IPS-NIHi11 (cell line): ENCODE measurements at regions not wholly inside any gene's neighbourhood (a gene's known extent, or its start where the extent isn't known, plus 50 kb on each side); places are given as distances from the start of the nearest gene placed in this dataset.
"Not testable (repeated sequence)": the region's sequence is repeated elsewhere in the genome, so short reads cannot be mapped to it uniquely, and the experiment has no call there.

Experiments used
- DNase-seq: peaks from one replicate; pipeline ENCODE4 v3.0.0; 2012; ENCODE audit warnings: mixed read lengths, low spot score

DNA sequence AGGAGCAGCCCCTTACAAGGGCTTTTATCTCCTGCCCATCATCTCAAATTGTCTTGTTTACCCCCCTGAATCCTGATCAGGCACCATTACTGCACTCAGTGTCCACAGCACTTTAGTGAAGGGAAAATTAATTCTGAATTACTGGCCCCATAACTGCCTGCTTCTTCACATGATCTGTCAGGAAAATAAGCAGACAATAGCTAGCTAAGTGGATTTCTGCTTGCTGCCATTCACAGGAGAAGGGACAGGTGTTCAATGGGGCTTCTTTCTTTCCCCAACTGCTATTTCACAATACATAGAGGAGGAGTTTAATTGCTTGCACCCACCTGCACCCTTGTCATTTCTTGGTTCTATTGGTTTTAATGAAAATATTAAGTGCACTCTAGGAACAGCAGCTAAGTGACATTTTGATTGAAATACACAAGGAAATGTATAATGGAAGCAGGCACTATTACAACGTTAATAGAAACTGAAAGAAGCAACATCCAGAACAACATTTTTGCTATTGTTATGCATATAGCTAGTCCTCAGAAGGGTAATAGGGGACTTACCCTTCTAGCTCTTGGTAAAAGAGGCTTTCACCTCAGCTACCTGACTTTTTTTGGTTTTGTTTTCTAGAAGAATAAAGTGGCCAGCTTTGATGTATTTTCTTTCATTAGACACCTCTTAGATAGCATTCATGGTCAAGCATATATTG lies 599.3 kb upstream of the TLE4 start:
- no peak for DNase-seq

DNA sequence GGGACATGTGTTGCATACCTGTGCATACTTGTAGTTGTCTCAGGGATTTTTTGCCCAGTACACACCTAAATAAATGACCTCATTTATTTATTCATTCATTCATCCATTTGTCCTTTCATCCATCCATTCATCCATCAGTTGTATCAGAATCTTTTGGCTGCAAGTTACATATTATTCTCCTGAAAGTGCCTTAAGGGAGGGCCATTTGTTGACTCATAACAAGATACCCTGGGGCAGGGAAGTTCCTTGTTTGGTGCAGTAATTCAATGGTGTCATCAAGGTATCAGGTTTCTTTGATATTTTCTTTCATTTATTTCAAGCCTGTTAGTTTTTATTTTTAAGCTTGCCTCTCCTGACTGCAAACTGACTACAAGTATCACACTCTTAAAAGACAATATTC lies 597.9 kb upstream of the TLE4 start:
- DNase-seq = no peak

DNA sequence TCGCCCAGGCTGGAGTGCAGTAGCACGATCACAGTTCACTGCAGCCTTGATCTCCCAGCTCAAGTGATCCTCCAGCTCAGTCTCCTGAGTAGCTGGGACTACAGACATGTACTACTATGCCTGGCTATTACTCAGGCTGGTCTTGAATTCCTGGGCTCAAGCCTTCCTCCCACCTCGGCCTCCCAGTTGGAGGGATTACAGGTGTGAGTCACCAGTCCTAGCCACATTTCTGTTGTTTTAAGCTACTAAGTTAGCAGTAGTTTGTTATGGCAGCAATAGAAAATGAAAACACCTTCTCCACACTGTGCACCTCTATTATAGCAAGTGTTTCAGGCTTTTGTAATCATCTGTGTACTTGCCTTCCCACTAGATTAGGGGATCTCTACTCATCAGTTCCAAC lies 588.9 kb upstream of the TLE4 start:
- no peak for DNase-seq

DNA sequence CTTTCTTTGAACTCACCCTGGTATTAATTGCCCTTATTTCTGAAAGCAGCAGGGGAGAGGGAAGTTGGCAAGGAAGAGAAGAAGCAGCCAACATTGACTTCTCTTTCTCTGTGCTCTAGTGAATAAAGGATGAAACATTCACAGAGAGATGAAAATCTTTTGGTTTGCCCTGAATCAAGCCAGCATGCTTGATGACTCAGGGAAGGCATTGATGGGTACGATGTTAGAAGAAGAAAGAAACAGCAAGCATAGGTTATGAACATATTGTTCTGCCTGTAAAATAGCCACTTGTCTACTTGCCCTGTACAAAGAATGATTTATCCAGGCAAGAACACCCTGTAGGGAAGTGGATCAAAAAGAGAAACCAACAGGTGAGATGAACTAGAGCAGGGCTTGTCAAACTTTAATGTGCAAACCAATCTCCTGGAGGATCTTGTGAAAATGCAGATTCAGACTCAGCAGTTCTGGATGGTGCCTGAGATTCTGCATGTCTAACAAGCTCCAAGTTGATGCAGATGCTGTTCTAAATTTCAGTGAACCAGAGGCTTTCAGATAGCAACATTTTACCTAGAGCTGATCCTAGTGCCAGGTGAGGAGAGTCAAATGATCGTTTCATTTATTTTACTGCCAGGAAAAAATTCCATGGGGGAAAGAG lies 586.6 kb upstream of the TLE4 start:
- no peak for DNase-seq

DNA sequence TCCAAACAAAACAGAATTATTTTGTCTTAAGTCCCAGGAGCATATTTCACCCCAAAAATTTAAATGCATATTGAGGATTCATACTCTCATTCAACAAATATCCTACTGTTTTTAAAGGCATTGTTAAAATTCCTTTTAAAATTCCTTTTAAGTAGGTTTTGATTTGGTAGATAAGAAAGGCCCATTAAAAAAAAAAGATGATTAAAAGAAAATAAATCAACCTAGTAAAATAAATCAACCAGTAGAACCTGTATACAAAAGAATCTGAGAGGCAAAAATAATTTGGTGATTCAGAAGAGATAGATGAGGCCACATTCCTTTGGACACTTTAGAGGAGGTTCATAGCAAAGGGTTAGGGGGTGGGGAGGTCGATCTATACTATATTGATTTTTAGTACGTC lies 585.3 kb upstream of the TLE4 start:
- DNase-seq = no peak

DNA sequence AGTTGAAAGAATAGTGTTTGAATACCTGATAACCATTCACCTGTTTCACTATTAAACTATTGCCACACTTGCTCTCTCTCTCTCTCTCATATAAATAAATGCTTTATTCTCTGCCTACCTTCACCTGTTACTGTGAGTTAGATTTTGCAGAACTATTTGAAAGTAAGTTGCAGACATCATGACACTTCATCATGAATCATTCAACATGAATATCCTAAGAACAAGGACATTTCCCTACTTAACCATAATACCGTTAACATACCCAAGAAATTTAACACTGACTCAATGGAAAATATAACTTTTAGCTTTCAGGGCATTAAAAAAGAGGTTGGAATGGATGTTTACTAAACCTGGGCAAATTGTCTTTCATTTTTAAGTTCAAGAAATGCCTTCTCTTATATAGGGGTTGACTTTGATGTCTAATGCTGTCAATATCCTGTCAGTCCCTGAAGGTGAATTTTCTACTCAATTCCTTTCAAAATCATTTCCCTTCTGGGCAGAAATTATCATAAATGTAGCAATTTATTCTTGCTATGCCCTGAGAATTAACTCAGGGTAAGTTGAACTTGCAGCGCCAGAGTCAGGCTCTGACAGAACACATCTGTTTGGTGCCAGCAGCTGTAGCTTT lies 582.6 kb upstream of the TLE4 start:
- no peak for DNase-seq

DNA sequence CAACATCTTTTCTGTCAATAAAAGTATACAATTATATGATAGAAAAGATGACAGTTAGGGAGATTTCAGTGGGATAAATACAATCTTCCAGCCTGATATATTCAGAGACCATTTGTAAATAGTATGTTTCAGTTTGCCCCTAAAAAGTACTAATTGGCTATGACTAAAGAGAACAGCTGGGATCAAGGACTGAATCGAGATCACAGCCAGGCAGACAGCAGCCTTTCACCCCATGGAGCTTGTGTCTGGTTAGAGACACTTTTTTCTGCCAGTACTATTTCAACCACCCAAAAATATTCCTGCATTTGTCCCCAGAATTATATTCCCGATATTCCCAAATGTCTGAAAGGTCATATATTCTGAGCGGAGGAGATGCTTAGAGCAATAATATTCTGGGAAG lies 577.3 kb upstream of the TLE4 start:
- no peak for DNase-seq

DNA sequence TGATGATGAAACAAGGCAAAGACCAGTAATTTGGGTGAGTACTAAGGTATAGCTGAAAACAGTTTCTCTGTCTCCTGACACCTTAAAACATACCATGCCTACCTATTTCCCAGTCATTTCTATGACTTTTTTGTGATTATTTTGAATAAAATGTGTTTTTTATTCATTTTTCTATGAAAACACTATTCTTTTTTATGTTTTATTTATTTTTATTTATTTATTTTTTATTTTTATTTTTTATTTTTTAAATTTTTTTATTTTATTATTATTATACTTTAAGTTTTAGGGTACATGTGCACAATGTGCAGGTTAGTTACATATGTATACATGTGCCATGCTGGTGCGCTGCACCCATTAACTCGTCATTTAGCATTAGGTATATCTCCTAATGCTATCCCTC lies 576.8 kb upstream of the TLE4 start:
- not testable (repeated sequence) for DNase-seq

DNA sequence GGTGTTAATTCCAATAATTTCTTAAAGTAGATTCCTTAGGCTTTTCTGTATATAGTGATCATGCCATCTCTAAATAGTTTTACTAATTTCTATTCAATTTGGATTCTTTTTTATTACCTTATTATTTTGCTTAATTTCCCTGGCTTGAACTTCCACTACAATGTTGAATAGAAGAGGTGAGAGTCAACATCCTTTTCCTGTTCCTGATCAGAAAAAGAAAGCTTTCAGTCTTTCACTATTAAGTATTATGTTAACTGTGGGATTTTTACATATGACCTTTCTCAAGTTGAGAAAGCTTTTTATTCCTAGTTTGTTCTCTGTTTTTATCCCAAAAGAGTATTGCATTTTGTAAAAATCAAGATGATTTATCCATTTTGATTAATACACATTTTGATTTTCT lies 574.5 kb upstream of the TLE4 start:
- no peak for DNase-seq

DNA sequence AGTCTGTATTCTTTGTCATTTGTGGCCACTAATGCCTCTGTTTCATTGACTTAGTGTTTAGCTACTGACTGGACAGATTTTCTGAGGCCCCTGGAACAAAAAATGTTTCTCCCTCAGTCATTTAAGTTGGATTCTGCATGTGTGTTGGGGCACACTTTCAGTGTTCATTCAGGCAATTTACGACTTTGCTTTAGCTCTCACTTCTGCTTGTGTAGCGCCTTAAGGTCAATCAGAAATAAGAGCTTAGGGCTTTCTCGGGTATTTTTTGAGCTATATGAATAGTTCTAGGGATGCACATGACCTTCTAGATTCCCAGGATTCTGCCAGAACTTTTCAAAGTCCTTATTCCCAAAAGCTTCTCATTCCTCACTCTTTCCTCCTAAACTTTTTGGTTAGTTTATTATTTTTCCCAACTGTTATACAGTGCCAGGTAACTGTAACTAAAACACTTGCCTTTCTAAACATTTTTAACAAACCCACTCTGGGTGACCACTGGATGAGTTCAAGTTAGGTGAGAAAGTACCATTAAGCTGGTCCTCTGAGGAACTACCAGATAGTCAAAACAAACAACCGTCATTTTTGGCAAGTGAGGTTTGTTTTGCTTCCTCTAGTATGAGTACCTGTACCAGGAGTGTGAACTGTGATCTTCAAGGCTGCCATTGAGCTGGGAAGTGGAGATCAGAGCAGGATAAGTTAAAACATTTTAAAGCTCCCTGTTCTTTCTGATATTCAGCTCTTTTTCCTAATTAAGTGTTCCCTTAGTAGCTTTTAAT lies 571.3 kb upstream of the TLE4 start:
- no peak for DNase-seq

DNA sequence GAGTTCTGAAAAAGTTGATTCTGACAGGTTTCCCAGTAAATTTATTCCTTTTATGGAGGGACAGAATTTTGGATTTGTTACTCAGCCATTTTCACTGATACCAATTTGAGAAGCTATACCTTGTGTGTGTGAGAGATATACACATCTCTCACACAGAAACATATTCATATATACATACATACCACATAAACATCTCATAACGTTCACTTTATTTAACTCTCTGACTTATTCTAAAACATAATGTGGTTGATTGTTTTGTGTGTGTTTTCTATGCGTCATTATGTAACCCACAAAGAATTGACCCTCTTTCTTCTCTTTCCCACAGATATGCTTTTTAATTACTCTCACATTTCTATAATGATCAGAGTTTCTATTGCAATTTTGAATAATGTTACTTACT lies 570.8 kb upstream of the TLE4 start:
- DNase-seq = no peak

DNA sequence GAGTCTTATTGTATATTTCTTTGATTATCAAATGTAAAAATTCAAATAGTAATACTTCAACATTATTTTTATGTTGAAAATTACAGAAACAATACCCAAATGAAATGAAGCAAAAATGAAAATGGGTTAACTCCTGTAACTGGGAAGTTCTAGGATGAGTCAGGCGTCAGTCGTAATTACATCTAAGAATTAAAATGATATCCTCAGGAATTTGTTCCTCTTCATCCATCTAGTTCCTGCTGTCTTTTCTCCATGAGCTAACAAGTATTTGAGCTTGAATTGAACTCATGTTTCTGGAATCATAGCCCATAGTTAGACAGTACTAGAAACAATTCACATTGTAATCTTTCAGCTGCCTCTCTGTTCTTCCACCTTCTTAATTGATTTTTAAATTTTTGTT lies 568.3 kb upstream of the TLE4 start:
- DNase-seq = no peak

DNA sequence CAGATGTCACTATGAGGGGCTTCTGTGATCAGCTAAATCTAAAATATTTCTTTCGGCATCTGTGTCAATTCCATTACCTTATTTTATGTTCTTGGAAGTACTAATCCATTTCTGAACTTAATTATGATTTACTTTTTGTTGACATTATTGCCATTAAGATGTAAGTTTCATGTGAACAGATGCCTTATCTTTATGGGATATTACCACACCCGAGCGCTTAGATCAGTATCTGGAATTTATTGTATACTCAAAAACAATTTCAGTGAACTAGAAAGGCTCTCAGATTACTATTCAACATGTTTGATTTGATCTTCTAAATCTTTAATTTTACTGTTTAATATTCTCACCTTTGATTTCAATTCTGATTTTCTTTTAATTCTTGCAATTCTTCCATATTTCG lies 567.7 kb upstream of the TLE4 start:
- DNase-seq = no peak

DNA sequence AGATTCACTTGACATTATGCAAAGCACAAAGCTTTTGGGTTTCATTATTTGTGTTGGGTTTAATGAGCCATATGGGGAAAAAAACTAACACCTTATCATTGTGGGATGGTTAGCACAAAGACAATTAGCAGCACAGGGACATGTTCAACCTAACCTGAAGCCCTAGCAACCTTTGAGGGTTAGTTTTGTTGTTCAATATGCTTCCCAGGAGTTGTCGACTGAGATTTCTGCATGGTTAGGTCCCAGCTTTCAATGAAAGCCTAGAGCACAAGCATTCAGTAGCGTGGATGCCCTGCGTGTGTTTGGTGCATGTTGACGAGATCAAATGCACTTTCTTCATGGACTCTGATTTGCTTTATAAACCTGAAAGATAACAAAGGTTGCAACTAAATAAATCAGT lies 565.2 kb upstream of the TLE4 start:
- no peak for DNase-seq

DNA sequence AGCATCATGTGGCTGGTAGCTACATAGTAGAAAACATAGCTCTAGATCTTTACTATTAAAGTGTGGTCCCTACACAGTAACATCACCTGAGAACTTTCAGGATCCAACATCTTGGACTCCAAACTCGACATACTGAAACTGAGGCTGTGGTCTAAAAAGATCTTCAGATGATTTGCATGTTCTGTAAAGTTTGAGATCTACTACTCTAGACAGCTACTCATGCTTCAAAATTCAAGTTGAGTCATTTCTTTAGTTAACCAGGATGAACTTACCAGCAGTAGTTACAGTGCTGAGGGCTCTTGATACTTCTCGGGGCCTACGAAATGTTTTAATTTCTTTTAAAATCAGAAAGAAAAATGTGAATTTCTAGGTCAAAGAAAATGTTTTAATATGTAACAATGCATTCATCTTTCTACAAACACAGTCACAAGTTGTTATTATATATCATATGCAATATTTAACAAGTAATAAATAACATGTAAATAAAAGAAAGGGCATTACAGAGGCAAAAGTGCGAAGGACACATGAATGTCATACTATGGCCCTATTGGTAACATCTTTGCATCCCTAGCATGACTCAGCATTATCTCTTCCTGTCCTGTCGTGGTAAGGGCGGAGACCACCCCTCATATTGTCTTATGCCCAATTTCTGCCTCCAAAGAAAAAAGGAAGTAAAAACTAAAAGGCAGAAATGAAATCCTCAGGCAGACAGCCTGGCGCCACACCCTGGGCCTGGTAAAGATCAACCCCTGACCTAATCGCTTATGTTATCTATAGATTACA lies 563.9 kb upstream of the TLE4 start:
- DNase-seq = no peak

DNA sequence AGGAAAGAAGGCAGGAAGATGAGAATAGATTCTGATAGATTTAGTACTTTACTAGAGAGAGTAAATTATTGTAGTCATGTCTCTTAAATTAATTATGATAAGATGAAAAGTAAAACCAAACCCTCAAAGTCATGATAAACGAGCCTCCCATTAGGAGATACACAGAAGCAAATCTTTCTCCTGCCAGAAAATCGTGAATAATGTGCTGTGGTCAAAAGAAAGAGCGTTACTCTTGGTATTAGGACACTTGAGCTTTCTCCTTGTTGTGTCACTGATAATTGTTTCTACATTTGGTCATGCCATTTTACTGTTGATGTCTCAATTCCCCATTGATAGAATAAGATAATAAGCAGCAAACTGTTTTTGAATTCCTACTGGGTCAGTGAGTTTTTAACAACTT lies 562.8 kb upstream of the TLE4 start:
- DNase-seq = no peak

DNA sequence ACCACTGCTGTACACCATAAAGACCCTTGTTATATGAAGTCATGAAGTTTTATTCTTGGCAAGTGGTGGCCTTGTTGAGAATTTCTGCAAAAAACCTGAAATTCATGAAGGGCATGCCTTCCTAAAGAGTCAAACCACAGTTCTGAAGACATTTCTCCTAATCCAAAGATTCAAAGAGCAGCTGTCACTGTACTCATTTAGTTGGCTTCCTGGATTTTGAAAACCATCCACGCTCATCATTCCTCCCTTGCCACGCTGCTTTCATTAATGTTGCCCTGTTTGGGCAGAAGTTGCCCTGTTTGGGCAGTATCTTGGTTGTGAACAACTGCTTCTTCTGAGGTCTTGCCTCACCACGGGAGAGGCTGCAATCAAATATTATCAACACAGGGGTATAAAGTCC lies 560.3 kb upstream of the TLE4 start:
- no peak for DNase-seq

DNA sequence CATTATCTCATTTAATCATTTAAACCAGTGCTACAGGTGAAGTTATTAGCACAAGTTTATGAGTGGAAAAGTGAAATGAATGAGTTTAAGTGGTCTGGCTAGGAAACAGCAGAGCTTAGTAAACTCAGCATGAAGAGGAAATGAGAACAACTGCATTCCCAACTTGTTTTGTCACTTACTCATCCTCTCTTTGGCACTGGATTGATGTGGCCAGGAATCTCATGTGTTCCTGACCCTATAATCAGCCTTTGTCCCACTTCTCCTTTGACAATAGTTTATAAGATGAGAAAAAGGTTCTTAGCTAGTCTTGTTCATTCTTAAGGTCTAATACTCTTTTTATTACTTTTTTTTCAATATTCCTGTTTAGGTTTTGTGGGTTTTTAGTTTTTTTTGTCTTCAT lies 559.2 kb upstream of the TLE4 start:
- no peak for DNase-seq

DNA sequence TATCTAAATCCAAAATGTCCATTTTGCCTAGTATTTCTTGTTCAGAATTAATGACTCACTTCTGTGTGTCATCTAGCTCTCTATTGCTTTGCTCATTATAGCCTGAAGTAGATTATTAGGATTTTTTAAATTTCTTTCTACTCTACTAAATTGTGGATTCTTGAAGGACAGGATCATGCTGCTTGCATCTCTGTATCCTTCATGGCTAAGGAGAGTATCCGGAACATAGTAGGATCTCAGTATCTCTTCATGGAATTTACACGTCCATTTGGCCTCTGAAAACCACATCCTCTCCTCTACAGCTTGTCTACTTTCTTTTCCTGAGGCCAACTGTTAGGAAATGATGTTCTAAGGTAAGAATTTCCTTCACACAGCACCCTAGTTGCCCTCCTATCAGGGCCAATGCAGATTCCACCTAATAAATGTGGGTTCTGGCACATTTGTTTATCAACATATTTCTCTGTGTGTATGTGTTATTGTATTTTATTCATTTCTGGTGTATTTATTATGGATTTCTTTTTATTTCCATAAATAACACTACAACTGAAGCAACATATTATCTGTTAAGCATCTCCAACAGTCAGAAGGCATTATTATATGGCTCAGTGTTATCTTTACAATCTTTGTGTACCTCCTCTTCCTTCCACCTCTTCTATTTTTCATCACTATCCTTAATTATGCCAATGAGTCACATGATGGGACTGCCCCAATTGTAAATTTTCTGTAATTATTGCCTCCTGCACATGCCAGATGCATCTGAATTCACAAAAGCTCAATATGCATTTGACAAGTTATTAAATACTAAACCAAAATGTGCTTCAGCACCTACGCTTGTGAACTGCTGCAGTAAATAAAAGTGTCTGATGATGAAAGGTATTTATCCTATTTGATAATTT lies 557.8 kb upstream of the TLE4 start:
- DNase-seq = no peak

DNA sequence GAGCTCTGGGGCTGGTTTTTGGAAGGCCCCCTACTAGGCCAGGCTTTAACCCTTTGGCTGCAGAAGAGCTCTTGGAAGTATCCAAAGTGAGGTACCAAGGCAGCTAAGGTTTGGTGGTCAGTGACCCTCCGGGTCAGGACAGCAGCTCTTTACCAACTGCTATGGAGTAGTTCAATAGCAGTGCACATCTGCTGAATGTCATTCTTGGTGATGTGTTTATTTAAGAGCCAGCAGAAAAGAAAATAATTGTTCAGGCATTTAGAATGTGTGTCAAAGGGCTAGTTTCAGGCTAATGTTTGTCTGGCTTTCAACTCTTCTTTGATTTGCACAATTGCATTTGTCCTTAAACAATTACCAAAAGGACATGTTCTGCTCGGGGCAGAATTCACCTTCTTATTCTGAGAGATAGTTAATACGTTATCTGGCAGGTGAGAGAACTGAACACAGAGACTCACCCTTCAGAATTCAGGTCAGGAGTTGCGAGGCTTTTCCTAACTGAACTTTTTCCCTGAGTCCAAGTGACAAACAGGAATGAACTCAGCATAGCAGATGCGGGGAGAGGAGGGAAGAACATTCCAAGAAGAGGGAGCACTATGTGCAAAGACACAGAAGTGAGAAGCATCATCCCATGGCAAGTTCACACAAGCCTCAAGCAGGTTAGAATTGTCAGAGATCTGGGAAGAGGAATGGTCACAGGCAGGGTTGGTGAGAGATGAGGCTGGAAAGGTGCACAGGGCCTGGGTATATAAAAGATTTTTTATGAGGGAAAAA lies 556.7 kb upstream of the TLE4 start:
- DNase-seq = no peak
